K562 (cell line): ENCODE measurements at regions not wholly inside any gene's neighbourhood (a gene's known extent, or its start where the extent isn't known, plus 50 kb on each side); places are given as distances from the start of the nearest gene placed in this dataset.

Experiments
- TF ChIP-seq, protein P1 (sequence below): fragments of 450-650 bp; IDR thresholded peaks from 2 replicates; pipeline ENCODE4 v1.6.1; 2016; ENCODE audit warnings: mild to moderate bottlenecking, moderate library complexity
- TF ChIP-seq, protein P2 (sequence below): fragments of 450-650 bp; conservative IDR thresholded peaks from 2 replicates; pipeline ENCODE4 v1.6.1; 2016; ENCODE audit warnings: missing genetic modification characterization, low read depth, mild to moderate bottlenecking, control low read depth, missing compliant biosample characterization
- TF ChIP-seq, protein P3 (sequence below): sonication (generic); formaldehyde crosslinking; IDR thresholded peaks from 2 replicates; pipeline ENCODE4 v1.8.0; 2023; ENCODE audit warnings: missing genetic modification reagents, mild to moderate bottlenecking, borderline replicate concordance

- TF ChIP-seq, protein P1, sequence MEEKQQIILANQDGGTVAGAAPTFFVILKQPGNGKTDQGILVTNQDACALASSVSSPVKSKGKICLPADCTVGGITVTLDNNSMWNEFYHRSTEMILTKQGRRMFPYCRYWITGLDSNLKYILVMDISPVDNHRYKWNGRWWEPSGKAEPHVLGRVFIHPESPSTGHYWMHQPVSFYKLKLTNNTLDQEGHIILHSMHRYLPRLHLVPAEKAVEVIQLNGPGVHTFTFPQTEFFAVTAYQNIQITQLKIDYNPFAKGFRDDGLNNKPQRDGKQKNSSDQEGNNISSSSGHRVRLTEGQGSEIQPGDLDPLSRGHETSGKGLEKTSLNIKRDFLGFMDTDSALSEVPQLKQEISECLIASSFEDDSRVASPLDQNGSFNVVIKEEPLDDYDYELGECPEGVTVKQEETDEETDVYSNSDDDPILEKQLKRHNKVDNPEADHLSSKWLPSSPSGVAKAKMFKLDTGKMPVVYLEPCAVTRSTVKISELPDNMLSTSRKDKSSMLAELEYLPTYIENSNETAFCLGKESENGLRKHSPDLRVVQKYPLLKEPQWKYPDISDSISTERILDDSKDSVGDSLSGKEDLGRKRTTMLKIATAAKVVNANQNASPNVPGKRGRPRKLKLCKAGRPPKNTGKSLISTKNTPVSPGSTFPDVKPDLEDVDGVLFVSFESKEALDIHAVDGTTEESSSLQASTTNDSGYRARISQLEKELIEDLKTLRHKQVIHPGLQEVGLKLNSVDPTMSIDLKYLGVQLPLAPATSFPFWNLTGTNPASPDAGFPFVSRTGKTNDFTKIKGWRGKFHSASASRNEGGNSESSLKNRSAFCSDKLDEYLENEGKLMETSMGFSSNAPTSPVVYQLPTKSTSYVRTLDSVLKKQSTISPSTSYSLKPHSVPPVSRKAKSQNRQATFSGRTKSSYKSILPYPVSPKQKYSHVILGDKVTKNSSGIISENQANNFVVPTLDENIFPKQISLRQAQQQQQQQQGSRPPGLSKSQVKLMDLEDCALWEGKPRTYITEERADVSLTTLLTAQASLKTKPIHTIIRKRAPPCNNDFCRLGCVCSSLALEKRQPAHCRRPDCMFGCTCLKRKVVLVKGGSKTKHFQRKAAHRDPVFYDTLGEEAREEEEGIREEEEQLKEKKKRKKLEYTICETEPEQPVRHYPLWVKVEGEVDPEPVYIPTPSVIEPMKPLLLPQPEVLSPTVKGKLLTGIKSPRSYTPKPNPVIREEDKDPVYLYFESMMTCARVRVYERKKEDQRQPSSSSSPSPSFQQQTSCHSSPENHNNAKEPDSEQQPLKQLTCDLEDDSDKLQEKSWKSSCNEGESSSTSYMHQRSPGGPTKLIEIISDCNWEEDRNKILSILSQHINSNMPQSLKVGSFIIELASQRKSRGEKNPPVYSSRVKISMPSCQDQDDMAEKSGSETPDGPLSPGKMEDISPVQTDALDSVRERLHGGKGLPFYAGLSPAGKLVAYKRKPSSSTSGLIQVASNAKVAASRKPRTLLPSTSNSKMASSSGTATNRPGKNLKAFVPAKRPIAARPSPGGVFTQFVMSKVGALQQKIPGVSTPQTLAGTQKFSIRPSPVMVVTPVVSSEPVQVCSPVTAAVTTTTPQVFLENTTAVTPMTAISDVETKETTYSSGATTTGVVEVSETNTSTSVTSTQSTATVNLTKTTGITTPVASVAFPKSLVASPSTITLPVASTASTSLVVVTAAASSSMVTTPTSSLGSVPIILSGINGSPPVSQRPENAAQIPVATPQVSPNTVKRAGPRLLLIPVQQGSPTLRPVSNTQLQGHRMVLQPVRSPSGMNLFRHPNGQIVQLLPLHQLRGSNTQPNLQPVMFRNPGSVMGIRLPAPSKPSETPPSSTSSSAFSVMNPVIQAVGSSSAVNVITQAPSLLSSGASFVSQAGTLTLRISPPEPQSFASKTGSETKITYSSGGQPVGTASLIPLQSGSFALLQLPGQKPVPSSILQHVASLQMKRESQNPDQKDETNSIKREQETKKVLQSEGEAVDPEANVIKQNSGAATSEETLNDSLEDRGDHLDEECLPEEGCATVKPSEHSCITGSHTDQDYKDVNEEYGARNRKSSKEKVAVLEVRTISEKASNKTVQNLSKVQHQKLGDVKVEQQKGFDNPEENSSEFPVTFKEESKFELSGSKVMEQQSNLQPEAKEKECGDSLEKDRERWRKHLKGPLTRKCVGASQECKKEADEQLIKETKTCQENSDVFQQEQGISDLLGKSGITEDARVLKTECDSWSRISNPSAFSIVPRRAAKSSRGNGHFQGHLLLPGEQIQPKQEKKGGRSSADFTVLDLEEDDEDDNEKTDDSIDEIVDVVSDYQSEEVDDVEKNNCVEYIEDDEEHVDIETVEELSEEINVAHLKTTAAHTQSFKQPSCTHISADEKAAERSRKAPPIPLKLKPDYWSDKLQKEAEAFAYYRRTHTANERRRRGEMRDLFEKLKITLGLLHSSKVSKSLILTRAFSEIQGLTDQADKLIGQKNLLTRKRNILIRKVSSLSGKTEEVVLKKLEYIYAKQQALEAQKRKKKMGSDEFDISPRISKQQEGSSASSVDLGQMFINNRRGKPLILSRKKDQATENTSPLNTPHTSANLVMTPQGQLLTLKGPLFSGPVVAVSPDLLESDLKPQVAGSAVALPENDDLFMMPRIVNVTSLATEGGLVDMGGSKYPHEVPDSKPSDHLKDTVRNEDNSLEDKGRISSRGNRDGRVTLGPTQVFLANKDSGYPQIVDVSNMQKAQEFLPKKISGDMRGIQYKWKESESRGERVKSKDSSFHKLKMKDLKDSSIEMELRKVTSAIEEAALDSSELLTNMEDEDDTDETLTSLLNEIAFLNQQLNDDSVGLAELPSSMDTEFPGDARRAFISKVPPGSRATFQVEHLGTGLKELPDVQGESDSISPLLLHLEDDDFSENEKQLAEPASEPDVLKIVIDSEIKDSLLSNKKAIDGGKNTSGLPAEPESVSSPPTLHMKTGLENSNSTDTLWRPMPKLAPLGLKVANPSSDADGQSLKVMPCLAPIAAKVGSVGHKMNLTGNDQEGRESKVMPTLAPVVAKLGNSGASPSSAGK, result no peak
- TF ChIP-seq, protein P2, sequence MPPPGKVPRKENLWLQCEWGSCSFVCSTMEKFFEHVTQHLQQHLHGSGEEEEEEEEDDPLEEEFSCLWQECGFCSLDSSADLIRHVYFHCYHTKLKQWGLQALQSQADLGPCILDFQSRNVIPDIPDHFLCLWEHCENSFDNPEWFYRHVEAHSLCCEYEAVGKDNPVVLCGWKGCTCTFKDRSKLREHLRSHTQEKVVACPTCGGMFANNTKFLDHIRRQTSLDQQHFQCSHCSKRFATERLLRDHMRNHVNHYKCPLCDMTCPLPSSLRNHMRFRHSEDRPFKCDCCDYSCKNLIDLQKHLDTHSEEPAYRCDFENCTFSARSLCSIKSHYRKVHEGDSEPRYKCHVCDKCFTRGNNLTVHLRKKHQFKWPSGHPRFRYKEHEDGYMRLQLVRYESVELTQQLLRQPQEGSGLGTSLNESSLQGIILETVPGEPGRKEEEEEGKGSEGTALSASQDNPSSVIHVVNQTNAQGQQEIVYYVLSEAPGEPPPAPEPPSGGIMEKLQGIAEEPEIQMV (tag), result no peak
- TF ChIP-seq, protein P3, sequence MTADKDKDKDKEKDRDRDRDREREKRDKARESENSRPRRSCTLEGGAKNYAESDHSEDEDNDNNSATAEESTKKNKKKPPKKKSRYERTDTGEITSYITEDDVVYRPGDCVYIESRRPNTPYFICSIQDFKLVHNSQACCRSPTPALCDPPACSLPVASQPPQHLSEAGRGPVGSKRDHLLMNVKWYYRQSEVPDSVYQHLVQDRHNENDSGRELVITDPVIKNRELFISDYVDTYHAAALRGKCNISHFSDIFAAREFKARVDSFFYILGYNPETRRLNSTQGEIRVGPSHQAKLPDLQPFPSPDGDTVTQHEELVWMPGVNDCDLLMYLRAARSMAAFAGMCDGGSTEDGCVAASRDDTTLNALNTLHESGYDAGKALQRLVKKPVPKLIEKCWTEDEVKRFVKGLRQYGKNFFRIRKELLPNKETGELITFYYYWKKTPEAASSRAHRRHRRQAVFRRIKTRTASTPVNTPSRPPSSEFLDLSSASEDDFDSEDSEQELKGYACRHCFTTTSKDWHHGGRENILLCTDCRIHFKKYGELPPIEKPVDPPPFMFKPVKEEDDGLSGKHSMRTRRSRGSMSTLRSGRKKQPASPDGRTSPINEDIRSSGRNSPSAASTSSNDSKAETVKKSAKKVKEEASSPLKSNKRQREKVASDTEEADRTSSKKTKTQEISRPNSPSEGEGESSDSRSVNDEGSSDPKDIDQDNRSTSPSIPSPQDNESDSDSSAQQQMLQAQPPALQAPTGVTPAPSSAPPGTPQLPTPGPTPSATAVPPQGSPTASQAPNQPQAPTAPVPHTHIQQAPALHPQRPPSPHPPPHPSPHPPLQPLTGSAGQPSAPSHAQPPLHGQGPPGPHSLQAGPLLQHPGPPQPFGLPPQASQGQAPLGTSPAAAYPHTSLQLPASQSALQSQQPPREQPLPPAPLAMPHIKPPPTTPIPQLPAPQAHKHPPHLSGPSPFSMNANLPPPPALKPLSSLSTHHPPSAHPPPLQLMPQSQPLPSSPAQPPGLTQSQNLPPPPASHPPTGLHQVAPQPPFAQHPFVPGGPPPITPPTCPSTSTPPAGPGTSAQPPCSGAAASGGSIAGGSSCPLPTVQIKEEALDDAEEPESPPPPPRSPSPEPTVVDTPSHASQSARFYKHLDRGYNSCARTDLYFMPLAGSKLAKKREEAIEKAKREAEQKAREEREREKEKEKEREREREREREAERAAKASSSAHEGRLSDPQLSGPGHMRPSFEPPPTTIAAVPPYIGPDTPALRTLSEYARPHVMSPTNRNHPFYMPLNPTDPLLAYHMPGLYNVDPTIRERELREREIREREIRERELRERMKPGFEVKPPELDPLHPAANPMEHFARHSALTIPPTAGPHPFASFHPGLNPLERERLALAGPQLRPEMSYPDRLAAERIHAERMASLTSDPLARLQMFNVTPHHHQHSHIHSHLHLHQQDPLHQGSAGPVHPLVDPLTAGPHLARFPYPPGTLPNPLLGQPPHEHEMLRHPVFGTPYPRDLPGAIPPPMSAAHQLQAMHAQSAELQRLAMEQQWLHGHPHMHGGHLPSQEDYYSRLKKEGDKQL (CRISPR knock-in tag), result no peak
Observed at GRCh38 chr6:21804941-21805610, 211.5 kb downstream of the SOX4 start (continued).
